A673 (cell line): ENCODE measurements at regions not wholly inside any gene's neighbourhood (a gene's known extent, or its start where the extent isn't known, plus 50 kb on each side); places are given as distances from the start of the nearest gene placed in this dataset.

Experiments
- BruUV-seq: library from RNA; stranded (reverse); fragments of 400-500 nt; replicated peaks from 2 replicates; lab custom pipeline; 2021; lab: Mats Ljungman, UMichigan
- CTCF ChIA-PET: fragments of 300-600 bp; sonication (Branson Sonifier 250); formaldehyde crosslinking; loops from one replicate; lab custom pipeline; 2022; ENCODE audit warnings: antibody characterized with exemption; lab: Charles Lee
- POLR2A ChIA-PET: fragments of 300-600 bp; sonication (Branson Sonifier 250); formaldehyde crosslinking; loops from one replicate; lab custom pipeline; 2022; ENCODE audit warnings: antibody characterized with exemption; ENCODE audit not compliant: low non-redundant PET; lab: Charles Lee
- DNase-seq: peaks from one replicate; pipeline ENCODE4 v3.0.0-alpha.2; 2015; ENCODE audit warnings: low spot score
- H3K27ac ChIP-seq: fragments of 200-600 bp; sonication (generic); 2 replicates; pipeline ENCODE4 v1.5.1; 2016; ENCODE audit warnings: mixed run types, low read depth, mild to moderate bottlenecking, mixed read lengths, antibody characterized with exemption, low read length; ENCODE audit not compliant: poor library complexity, severe bottlenecking
- H3K27me3 ChIP-seq: fragments of 200-600 bp; sonication (generic); replicated peaks from 2 replicates; pipeline ENCODE4 v1.6.1; 2017; ENCODE audit warnings: mixed run types, low read depth, mild to moderate bottlenecking, mixed read lengths, antibody characterized with exemption, low read length; ENCODE audit not compliant: insufficient read depth, poor library complexity
- H3K36me3 ChIP-seq: fragments of 200-600 bp; sonication (generic); 2 replicates; pipeline ENCODE4 v1.6.1; 2016; ENCODE audit warnings: mixed run types, mild to moderate bottlenecking, mixed read lengths, antibody characterized with exemption, low read length; ENCODE audit not compliant: insufficient read depth, poor library complexity, severe bottlenecking
- H3K4me1 ChIP-seq: fragments of 200-600 bp; sonication (generic); 2 replicates; pipeline ENCODE4 v1.6.1; 2017; ENCODE audit warnings: mixed run types, mild to moderate bottlenecking, mixed read lengths, antibody characterized with exemption, low read length; ENCODE audit not compliant: insufficient read depth, poor library complexity, severe bottlenecking
- H3K4me3 ChIP-seq: fragments of 200-600 bp; sonication (generic); 2 replicates; pipeline ENCODE4 v1.5.1; 2016; ENCODE audit warnings: low read depth, mixed run types, mild to moderate bottlenecking, mixed read lengths, low read length; ENCODE audit not compliant: poor library complexity, severe bottlenecking
- H3K9me3 ChIP-seq: fragments of 200-600 bp; sonication (generic); 2 replicates; pipeline ENCODE4 v1.6.1; 2016; ENCODE audit warnings: mixed run types, low read depth, mild to moderate bottlenecking, mixed read lengths, antibody characterized with exemption, low read length; ENCODE audit not compliant: poor library complexity, severe bottlenecking
- EZH2 ChIP-seq: fragments of 200-600 bp; sonication (generic); IDR thresholded peaks from 2 replicates; pipeline ENCODE4 v1.6.1; 2017; ENCODE audit warnings: borderline replicate concordance, low read depth, mild to moderate bottlenecking, mixed read lengths, antibody characterized with exemption, low read length; ENCODE audit not compliant: poor library complexity, severe bottlenecking
- intact Hi-C: fragments of 100-400 bp; cut with micrococcal nuclease; formaldehyde crosslinking; loops from one replicate; pipeline ENCODE4 v1.10.0; 2022; ENCODE audit not compliant: unreplicated experiment
- TF ChIP-seq, protein P1 (sequence below): fragments of 300-800, 200-600 bp; sonication (generic); conservative IDR thresholded peaks from 2 replicates; pipeline ENCODE4 v1.5.1; 2017; ENCODE audit warnings: low read depth, mild to moderate bottlenecking, antibody characterized with exemption, low read length, moderate library complexity, mixed read lengths

DNA sequence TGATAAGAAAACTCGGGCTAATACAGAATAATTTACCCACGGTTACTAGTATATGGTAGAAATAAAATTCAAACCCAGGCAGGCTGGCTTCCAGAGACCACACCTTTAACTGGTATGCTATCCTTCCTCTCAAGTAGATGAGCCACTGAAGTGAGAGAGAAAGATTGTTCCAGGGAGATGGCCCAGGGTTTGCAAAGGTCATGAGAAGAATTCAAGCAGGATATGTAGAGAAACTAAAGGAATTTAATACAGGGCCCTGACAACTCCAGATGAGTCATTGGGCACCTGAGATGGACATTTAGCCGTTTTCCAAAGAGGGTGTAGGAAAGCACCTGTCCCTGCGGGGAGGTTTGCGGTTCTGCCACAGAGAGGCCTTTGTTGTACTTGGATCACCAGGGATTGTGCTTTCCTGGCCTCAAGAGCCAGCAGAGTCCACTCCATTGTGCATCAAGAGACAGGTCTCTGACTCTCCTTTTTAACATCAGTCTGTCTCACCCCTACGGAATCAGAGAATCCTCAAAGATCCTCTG lies 152.7 kb upstream of the BLID start:
- intact Hi-C loops = no loop called here
- Histone ChIP-seq H3K27ac (no peak overlapping the region), H3K27me3 (no peaks in the 10 kb centered on the region), H3K36me3 (no peaks in the 10 kb centered on the region), H3K9me3 (no peaks in the 10 kb centered on the region), H3K4me1 (peaks cover 22% of the 10 kb centered on the region), H3K4me3 (no peak overlapping the region)
- no peak for DNase-seq
- POLR2A ChIA-PET = no interaction called here
- BruUV-seq = no TSS peak
- CTCF ChIA-PET = no interaction called here
- no peak for TF ChIP-seq EZH2
- TF ChIP-seq, protein P1, sequence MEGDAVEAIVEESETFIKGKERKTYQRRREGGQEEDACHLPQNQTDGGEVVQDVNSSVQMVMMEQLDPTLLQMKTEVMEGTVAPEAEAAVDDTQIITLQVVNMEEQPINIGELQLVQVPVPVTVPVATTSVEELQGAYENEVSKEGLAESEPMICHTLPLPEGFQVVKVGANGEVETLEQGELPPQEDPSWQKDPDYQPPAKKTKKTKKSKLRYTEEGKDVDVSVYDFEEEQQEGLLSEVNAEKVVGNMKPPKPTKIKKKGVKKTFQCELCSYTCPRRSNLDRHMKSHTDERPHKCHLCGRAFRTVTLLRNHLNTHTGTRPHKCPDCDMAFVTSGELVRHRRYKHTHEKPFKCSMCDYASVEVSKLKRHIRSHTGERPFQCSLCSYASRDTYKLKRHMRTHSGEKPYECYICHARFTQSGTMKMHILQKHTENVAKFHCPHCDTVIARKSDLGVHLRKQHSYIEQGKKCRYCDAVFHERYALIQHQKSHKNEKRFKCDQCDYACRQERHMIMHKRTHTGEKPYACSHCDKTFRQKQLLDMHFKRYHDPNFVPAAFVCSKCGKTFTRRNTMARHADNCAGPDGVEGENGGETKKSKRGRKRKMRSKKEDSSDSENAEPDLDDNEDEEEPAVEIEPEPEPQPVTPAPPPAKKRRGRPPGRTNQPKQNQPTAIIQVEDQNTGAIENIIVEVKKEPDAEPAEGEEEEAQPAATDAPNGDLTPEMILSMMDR = no peak

DNA sequence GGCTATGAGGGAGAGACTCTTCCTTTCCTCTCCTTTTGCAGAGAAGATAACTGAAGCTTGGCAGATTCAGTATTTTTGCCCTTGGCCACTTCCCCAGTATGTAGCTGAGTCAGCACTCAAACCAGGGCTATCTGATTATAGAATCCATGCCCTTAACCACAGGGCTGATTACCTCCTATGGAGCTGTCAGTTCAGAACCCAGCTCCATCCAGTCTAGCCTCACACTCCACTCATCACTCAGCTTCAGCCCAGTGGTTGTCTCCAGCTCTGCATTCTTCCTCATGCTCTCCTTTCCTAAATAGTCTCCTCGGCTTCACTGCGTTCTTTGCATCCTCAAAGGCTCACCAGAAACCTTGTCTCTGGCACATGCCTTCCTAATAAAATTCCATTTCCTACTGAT lies 151.6 kb upstream of the BLID start:
- no peaks in the 10 kb centered on the region for H3K9me3 ChIP-seq
- no TSS peak for BruUV-seq
- H3K36me3 ChIP-seq = no peaks in the 10 kb centered on the region
- no peaks in the 10 kb centered on the region for H3K27me3 ChIP-seq
- TF ChIP-seq EZH2 = no peak
- H3K4me3 ChIP-seq = no peak overlapping the region
- ChIA-PET CTCF (no interaction called here), POLR2A (no interaction called here)
- peaks cover 13% of the 10 kb centered on the region for H3K4me1 ChIP-seq
- peak; percentile 76 for DNase-seq
- no peak overlapping the region for H3K27ac ChIP-seq
- intact Hi-C loops = no loop called here

DNA sequence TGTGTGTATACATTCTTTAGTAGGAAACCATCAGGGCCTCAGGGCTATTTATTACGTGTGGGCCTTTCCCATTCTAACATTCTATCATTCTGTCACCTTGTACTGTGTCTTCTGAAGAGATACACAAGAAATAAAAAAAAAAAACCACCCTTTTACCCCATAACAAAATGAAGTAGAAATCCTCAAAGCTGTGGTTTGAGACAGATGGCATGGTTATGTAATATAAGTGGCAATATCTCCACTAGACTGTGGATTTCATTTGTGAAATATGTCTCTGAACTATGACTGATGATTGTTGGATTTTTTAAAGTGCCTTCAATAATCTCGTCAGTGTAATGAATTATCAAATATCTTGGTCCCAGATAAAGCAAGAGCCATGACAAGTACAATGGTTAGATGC lies 150.0 kb upstream of the BLID start:
- ChIA-PET CTCF (no interaction called here), POLR2A (no interaction called here)
- no peak overlapping the region for H3K4me3 ChIP-seq
- no peak for TF ChIP-seq EZH2
- TF ChIP-seq, protein P1 = no peak
- no peaks in the 10 kb centered on the region for H3K9me3 ChIP-seq
- H3K27ac ChIP-seq = no peak overlapping the region
- no peaks in the 10 kb centered on the region for H3K27me3 ChIP-seq
- H3K4me1 ChIP-seq = peaks cover 19% of the 10 kb centered on the region
- no peak for DNase-seq
- no peaks in the 10 kb centered on the region for H3K36me3 ChIP-seq
- BruUV-seq = no TSS peak
- intact Hi-C loops = no loop called here

DNA sequence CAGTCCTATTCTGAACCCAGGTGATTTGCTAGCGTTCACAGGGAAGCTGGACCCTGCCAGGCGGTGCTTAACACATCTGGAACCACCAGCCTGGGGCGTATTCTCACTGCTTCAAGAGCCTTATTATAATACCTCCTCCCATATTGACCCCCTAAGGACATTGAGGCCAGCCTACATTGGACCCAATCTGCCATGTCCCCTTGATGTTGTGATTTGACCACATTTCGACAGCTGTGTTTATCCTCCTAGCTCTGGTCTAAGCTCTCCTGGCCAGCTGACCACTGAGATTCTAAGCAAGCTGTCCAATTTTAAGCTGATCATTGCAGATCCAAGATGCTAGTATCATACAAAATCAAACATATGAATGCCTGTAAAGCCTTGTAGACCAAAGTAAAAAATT lies 148.1 kb upstream of the BLID start:
- no peak for DNase-seq
- TF ChIP-seq, protein P1 = no peak
- no peak for TF ChIP-seq EZH2
- Histone ChIP-seq H3K27me3 (no peaks in the 10 kb centered on the region), H3K4me3 (no peak overlapping the region), H3K36me3 (no peaks in the 10 kb centered on the region), H3K4me1 (peaks cover 27% of the 10 kb centered on the region), H3K9me3 (no peaks in the 10 kb centered on the region), H3K27ac (no peak overlapping the region)
- intact Hi-C loops = no loop called here
- ChIA-PET POLR2A (no interaction called here), CTCF (no interaction called here)
- no TSS peak for BruUV-seq
